Activated T-cell treated with anti-CD3 and anti-CD28 coated beads, Interleukin-2, amount 50 U/mL, for 72 hours (primary cell): ENCODE measurements at regions not wholly inside any gene's neighbourhood (a gene's known extent, or its start where the extent isn't known, plus 50 kb on each side); places are given as distances from the start of the nearest gene placed in this dataset.
"Not testable (repeated sequence)": the region's sequence is repeated elsewhere in the genome, so short reads cannot be mapped to it uniquely, and the experiment has no call there.

Experiments
- ATAC-seq, 2 donors: fragments of 150-1000 bp; cut with Tn5 transposase; replicated peaks in 1 of 2; 2 replicates each; pipeline ENCODE4 v1.10.0; 2021; ENCODE audit warnings: moderate library complexity in 2 of 2, mild to moderate bottlenecking in 1 of 2
- DNase-seq, 2 donors: peaks; one replicate each; pipeline ENCODE4 v3.0.0; 2021 to 2022; ENCODE audit warnings: mixed read lengths in 1 of 2
- H3K27ac Mint-ChIP-seq: one replicate; pipeline ENCODE4 v1.8.0; 2022; ENCODE audit warnings: mild to moderate bottlenecking, moderate library complexity, mixed read lengths
- H3K27me3 Mint-ChIP-seq: one replicate; pipeline ENCODE4 v1.8.0; 2022; ENCODE audit warnings: low read depth, mixed read lengths
- H3K36me3 Mint-ChIP-seq, 2 donors: one replicate each; pipeline ENCODE4 v1.8.0; 2022; ENCODE audit warnings: mixed read lengths in 2 of 2, mild to moderate bottlenecking in 1 of 2; ENCODE audit not compliant: insufficient read depth in 2 of 2
- H3K4me1 Mint-ChIP-seq: one replicate; pipeline ENCODE4 v1.8.0; 2022; ENCODE audit warnings: low read depth, mixed read lengths
- H3K4me3 Mint-ChIP-seq, 2 donors: one replicate each; pipeline ENCODE4 v1.8.0; 2022; ENCODE audit warnings: mild to moderate bottlenecking in 2 of 2, mixed read lengths in 2 of 2, moderate library complexity in 2 of 2
- H3K9me3 Mint-ChIP-seq, 2 donors: one replicate each; pipeline ENCODE4 v1.8.0; 2022; ENCODE audit warnings: mixed read lengths in 2 of 2

- H3K9me3 Mint-ChIP-seq, result peaks cover 14 to 15% of the 10 kb centered on the region in 2 donors
- no peak overlapping the region for H3K27ac Mint-ChIP-seq
- peaks cover 4 to 8% of the 10 kb centered on the region in 2 donors for H3K36me3 Mint-ChIP-seq
- ATAC-seq (no peak), DNase-seq (no peak)
- peaks cover 45% of the 10 kb centered on the region for H3K27me3 Mint-ChIP-seq
- H3K4me1 Mint-ChIP-seq, result no peaks in the 10 kb centered on the region
- no peak overlapping the region for H3K4me3 Mint-ChIP-seq
Observed at GRCh38 chr3:10638466-10638865, 133.1 kb upstream of the ATP2B2 start.

- ATAC-seq (no peak), DNase-seq (no peak)
- no peaks in the 10 kb centered on the region for H3K4me1 Mint-ChIP-seq
- peaks cover 12 to 14% of the 10 kb centered on the region in 2 donors for H3K9me3 Mint-ChIP-seq
- H3K36me3 Mint-ChIP-seq, result peaks cover 4 to 8% of the 10 kb centered on the region in 2 donors
- no peak overlapping the region for H3K27ac Mint-ChIP-seq
- no peak overlapping the region for H3K4me3 Mint-ChIP-seq
- H3K27me3 Mint-ChIP-seq, result peaks cover 55% of the 10 kb centered on the region
Observed at GRCh38 chr3:10641760-10642159, 136.4 kb upstream of the ATP2B2 start.

GRCh38 chr3:10644189-10644588 is 138.8 kb upstream of the ATP2B2 start:
- H3K4me3 Mint-ChIP-seq, result no peak overlapping the region
- H3K4me1 Mint-ChIP-seq, result no peaks in the 10 kb centered on the region
- no peaks in the 10 kb centered on the region for H3K36me3 Mint-ChIP-seq
- ATAC-seq (no peak), DNase-seq (no peak)
- no peak overlapping the region for H3K27ac Mint-ChIP-seq
- no peaks in the 10 kb centered on the region for H3K9me3 Mint-ChIP-seq
- peaks cover 48% of the 10 kb centered on the region for H3K27me3 Mint-ChIP-seq

- H3K36me3 Mint-ChIP-seq, result no peaks in the 10 kb centered on the region
- no peaks in the 10 kb centered on the region for H3K9me3 Mint-ChIP-seq
- H3K27me3 Mint-ChIP-seq, result peaks cover 33% of the 10 kb centered on the region
- no peak for ATAC-seq
- no peak overlapping the region for H3K4me3 Mint-ChIP-seq
- no peak overlapping the region for H3K27ac Mint-ChIP-seq
- H3K4me1 Mint-ChIP-seq, result no peaks in the 10 kb centered on the region
- no peak for DNase-seq
Observed at GRCh38 chr3:10645800-10646199, 140.4 kb upstream of the ATP2B2 start.

GRCh38 chr3:10646531-10647335 is 141.3 kb upstream of the ATP2B2 start:
- H3K36me3 Mint-ChIP-seq, result no peaks in the 10 kb centered on the region
- H3K27me3 Mint-ChIP-seq, result peaks cover 33% of the 10 kb centered on the region
- H3K4me3 Mint-ChIP-seq, result no peak overlapping the region
- H3K27ac Mint-ChIP-seq, result no peak overlapping the region
- no peaks in the 10 kb centered on the region for H3K9me3 Mint-ChIP-seq
- ATAC-seq (no peak), DNase-seq (no peak)
- H3K4me1 Mint-ChIP-seq, result no peaks in the 10 kb centered on the region

GRCh38 chr3:10647376-10647775 is 142.0 kb upstream of the ATP2B2 start:
- no peak overlapping the region for H3K4me3 Mint-ChIP-seq
- no peaks in the 10 kb centered on the region for H3K9me3 Mint-ChIP-seq
- ATAC-seq, result no peak
- no peak overlapping the region for H3K27ac Mint-ChIP-seq
- H3K36me3 Mint-ChIP-seq, result no peaks in the 10 kb centered on the region
- DNase-seq, result no peak
- H3K27me3 Mint-ChIP-seq, result peaks cover 27% of the 10 kb centered on the region
- no peaks in the 10 kb centered on the region for H3K4me1 Mint-ChIP-seq

- Mint-ChIP-seq H3K36me3 (no peaks in the 10 kb centered on the region), H3K4me3 (no peak overlapping the region), H3K27me3 (peaks cover 19% of the 10 kb centered on the region), H3K4me1 (no peaks in the 10 kb centered on the region), H3K27ac (no peak overlapping the region), H3K9me3 (no peaks in the 10 kb centered on the region)
- no peak for DNase-seq
- no peak for ATAC-seq
Observed at GRCh38 chr3:10648181-10648580, 142.8 kb upstream of the ATP2B2 start.

GRCh38 chr3:10649463-10649862 is 144.1 kb upstream of the ATP2B2 start:
- ATAC-seq, H3K4me1 Mint-ChIP-seq, H3K27me3 Mint-ChIP-seq, H3K9me3 Mint-ChIP-seq, H3K36me3 Mint-ChIP-seq, DNase-seq, H3K27ac Mint-ChIP-seq, H3K4me3 Mint-ChIP-seq: not testable (repeated sequence)

- H3K27ac Mint-ChIP-seq, result no peak overlapping the region
- H3K4me3 Mint-ChIP-seq, result no peak overlapping the region
- no peak for ATAC-seq
- H3K4me1 Mint-ChIP-seq, result peaks cover 5% of the 10 kb centered on the region
- no peak for DNase-seq
- H3K9me3 Mint-ChIP-seq, result no peaks in the 10 kb centered on the region
- H3K27me3 Mint-ChIP-seq, result peaks cover 21% of the 10 kb centered on the region
- H3K36me3 Mint-ChIP-seq, result no peaks in the 10 kb centered on the region
Observed at GRCh38 chr3:10651506-10651905, 146.1 kb upstream of the ATP2B2 start.

- Mint-ChIP-seq H3K27me3 (peaks cover 34% of the 10 kb centered on the region), H3K36me3 (peaks cover 0 to under 1% of the 10 kb centered on the region in 2 donors), H3K4me1 (peaks cover 5% of the 10 kb centered on the region), H3K4me3 (no peak overlapping the region), H3K27ac (no peak overlapping the region), H3K9me3 (peaks cover 0 to 2% of the 10 kb centered on the region in 2 donors)
- ATAC-seq (no peak), DNase-seq (no peak)
Observed at GRCh38 chr3:10653241-10653640, 147.9 kb upstream of the ATP2B2 start.

GRCh38 chr3:10653866-10654611 is 148.7 kb upstream of the ATP2B2 start:
- peaks cover 0 to 3% of the 10 kb centered on the region in 2 donors for H3K9me3 Mint-ChIP-seq
- H3K4me1 Mint-ChIP-seq, result peaks cover 5% of the 10 kb centered on the region
- H3K36me3 Mint-ChIP-seq, result peaks cover 0 to 2% of the 10 kb centered on the region in 2 donors
- H3K27me3 Mint-ChIP-seq, result peaks cover 37% of the 10 kb centered on the region
- no peak overlapping the region for H3K4me3 Mint-ChIP-seq
- ATAC-seq (no peak), DNase-seq (no peak)
- H3K27ac Mint-ChIP-seq, result no peak overlapping the region

- peaks cover 0 to 2% of the 10 kb centered on the region in 2 donors for H3K36me3 Mint-ChIP-seq
- H3K9me3 Mint-ChIP-seq, result peaks cover 0 to 3% of the 10 kb centered on the region in 2 donors
Observed at GRCh38 chr3:10655105-10655504, 149.7 kb upstream of the ATP2B2 start.

GRCh38 chr3:10657339-10657738 is 152.0 kb upstream of the ATP2B2 start:
- H3K4me1 Mint-ChIP-seq, ATAC-seq, H3K27ac Mint-ChIP-seq, DNase-seq, H3K36me3 Mint-ChIP-seq, H3K9me3 Mint-ChIP-seq, H3K4me3 Mint-ChIP-seq: not testable (repeated sequence)
- H3K27me3 Mint-ChIP-seq, result peaks cover 43% of the 10 kb centered on the region

More at GRCh38 chr3:10655105-10655504, 149.7 kb upstream of the ATP2B2 start:
- ATAC-seq (no peak), DNase-seq (no peak)
- peaks cover 5% of the 10 kb centered on the region for H3K4me1 Mint-ChIP-seq
- peaks cover 45% of the 10 kb centered on the region for H3K27me3 Mint-ChIP-seq
- H3K4me3 Mint-ChIP-seq, result no peak overlapping the region
- H3K27ac Mint-ChIP-seq, result no peak overlapping the region
